ENCODE measurements at regions not wholly inside any gene's neighbourhood (a gene's known extent, or its start where the extent isn't known, plus 50 kb on each side); places are given as distances from the start of the nearest gene placed in this dataset.
A peak's percentile ranks its signal among the peaks of the same experiment; 100 is the strongest.
"Not testable (repeated sequence)": the region's sequence is repeated elsewhere in the genome, so short reads cannot be mapped to it uniquely, and the experiment has no call there.

GRCh38 chr11:35046681-35047080 is 92.3 kb upstream of the CD44 start:
- no peak overlapping the region for H3K27ac ChIP-seq
- ChIA-PET POLR2A (ENCODE audit: low non-redundant PET) (no interaction called here), CTCF (no interaction called here)
- no peak for DNase-seq (ENCODE audit: low spot score)
- TF ChIP-seq, protein P1, sequence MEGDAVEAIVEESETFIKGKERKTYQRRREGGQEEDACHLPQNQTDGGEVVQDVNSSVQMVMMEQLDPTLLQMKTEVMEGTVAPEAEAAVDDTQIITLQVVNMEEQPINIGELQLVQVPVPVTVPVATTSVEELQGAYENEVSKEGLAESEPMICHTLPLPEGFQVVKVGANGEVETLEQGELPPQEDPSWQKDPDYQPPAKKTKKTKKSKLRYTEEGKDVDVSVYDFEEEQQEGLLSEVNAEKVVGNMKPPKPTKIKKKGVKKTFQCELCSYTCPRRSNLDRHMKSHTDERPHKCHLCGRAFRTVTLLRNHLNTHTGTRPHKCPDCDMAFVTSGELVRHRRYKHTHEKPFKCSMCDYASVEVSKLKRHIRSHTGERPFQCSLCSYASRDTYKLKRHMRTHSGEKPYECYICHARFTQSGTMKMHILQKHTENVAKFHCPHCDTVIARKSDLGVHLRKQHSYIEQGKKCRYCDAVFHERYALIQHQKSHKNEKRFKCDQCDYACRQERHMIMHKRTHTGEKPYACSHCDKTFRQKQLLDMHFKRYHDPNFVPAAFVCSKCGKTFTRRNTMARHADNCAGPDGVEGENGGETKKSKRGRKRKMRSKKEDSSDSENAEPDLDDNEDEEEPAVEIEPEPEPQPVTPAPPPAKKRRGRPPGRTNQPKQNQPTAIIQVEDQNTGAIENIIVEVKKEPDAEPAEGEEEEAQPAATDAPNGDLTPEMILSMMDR (conservative IDR thresholded peaks at IDR 0.05; ENCODE audit: low read depth) = no peak

DNA sequence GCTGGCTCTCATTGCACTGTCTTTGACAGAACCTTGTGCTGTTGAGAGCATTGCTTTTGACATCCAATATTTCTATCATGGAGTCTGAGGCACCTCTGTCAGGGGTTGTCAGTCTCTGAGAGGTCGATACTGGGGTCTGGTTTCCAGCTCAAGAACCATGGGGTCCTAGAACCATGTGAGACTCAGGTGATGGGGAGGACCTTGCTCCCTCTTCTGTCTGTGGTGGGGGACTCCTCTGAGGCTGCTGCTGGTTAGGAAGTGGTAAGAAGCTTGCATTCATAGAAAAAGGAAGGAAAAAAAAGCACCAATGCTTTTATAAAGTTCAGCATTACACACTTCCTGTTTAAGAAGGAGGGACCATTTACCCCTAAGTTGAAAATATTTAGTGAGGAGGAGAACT is 91.8 kb upstream of the CD44 start:
- CTCF ChIA-PET = no interaction called here
- TF ChIP-seq, protein P1 (conservative IDR thresholded peaks at IDR 0.05; ENCODE audit: low read depth) = no peak
- no peak overlapping the region for H3K27ac ChIP-seq
- POLR2A ChIA-PET (ENCODE audit: low non-redundant PET) = no interaction called here
- DNase-seq (ENCODE audit: low spot score) = no peak

- ChIA-PET POLR2A (ENCODE audit: low non-redundant PET) (no interaction called here), CTCF (no interaction called here)
- TF ChIP-seq, protein P1 (conservative IDR thresholded peaks at IDR 0.05; ENCODE audit: low read depth) = no peak
- no peak overlapping the region for H3K27ac ChIP-seq
- no peak for DNase-seq (ENCODE audit: low spot score)
These were observed 91.2 kb upstream of the CD44 start for GRCh38 chr11:35047769-35048168.

DNA sequence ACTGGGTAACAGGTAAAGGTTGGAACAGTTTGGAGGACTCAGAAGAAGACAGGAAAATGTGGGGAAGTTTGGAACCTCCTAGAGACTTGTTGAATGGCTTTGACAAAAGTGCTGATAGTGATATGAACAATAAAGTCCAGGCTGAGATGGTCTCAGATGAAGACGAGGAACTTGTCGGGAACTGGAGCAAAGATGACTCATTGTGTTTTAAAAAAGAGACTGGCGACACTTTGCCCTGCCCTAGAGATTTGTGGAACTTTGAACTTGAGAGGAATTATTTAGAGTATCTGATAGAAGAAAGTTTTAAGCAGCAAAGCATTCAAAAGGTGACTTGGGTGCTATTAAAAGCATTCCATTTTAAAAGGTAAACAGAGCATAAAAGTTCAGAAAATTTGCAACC is 90.6 kb upstream of the CD44 start:
- CTCF ChIA-PET; H3K27ac ChIP-seq; DNase-seq (ENCODE audit: low spot score); POLR2A ChIA-PET (ENCODE audit: low non-redundant PET): not testable (repeated sequence)

DNA sequence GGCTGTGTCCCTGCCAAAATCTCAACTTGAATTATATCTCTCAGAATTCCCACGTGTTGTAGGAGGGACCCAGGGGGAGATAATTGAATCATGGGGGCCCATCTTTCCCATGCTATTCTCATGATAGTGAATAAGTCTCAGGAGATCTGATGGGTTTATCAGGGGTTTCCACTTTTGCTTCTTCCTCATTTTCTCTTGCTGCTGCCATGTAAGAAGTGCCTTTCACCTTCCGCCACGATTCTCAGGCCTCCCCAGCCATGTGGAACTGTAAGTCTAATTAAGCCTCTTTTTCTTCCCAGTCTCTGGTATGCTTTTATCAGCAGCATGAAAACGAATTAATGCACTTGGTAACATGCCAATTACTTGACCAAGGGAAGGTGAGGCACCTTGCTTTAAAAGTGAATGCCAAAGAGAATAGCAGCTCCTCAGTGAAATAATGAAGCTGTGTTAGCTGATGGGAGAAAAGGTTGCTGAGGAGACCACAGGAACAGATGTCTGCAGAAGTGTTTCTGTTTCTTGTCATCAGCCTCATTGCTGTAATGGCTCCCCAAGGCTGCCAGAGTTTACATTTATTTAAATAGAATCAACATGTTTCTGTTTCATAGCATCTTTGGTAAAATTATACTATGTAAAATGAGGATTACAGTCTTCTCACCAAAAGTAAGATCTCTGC is 89.0 kb upstream of the CD44 start:
- ChIA-PET CTCF (no interaction called here), POLR2A (ENCODE audit: low non-redundant PET) (no interaction called here)
- DNase-seq (ENCODE audit: low spot score) = no peak
- TF ChIP-seq, protein P1 (conservative IDR thresholded peaks at IDR 0.05; ENCODE audit: low read depth) = no peak
- H3K27ac ChIP-seq = no peak overlapping the region

DNA sequence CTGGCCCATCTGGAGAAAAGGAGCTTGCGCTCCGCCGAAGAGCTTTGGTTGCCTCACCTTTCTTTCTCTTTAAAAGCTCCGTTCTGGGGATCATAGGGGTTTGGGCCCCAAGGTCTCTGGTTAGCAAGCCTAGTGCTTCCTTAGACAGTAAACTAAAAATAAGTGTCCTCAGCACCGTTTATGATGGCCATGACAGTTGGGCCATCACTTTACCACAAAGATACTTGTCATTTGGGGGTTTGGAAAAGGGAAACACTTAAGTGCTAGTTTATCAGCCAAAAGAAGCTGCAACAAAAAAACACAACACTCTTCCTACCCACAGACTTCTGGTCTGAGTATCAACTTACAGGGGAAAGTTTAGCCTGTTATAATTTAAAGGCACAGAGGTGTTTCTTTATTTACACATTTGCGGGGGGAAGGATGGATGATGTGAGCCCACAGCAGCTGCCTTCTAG is 88.4 kb upstream of the CD44 start:
- DNase-seq (ENCODE audit: low spot score) = no peak
- no peak overlapping the region for H3K27ac ChIP-seq
- ChIA-PET POLR2A (ENCODE audit: low non-redundant PET) (no interaction called here), CTCF (no interaction called here)
- TF ChIP-seq, protein P1 (conservative IDR thresholded peaks at IDR 0.05; ENCODE audit: low read depth) = no peak

DNA sequence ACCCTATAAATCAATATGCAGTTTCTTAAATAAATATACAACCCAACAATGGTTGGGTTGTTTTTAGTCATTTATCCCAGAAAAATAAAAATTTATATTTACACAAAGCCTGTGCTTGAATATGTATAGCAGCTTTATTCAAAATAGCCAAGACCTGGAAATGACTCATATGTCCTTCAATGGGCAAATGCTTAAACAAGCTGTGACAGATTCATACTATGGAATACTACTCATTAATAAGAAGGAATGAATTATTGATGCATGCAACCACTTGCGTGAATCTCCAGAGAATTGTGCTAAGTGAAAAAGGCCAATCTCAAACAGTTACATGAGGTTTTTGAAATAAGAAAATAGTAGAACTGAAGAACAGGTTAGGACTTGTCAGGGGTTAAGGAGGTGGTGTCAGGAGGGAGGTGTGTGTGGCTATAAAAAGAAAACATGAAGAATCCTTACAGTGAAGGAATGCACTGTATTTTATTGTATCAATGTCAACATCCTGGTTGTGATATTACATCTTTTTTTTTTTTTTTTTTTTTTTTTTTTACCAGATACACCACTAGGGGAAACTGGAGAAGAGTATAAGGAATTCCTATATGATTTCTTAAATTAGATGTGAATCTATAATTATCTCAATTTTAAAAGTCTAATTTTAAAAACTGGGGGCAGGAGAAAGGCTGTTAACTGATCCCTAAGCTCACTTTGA is 82.4 kb upstream of the CD44 start:
- no peak overlapping the region for H3K27ac ChIP-seq
- ChIA-PET CTCF (interaction anchor here (0.9 kb wide), 1 partner anchor 32 kb away, joined by 3 read pairs; no protein-coding TSS in a partner anchor), POLR2A (ENCODE audit: low non-redundant PET) (no interaction called here)
- DNase-seq (ENCODE audit: low spot score) = peak; percentile 66
- TF ChIP-seq, protein P1 (conservative IDR thresholded peaks at IDR 0.05; ENCODE audit: low read depth) = no peak

Measured in RWPE1 (cell line).